ENCODE measurements at regions not wholly inside any gene's neighbourhood (a gene's known extent, or its start where the extent isn't known, plus 50 kb on each side); places are given as distances from the start of the nearest gene placed in this dataset.

DNA sequence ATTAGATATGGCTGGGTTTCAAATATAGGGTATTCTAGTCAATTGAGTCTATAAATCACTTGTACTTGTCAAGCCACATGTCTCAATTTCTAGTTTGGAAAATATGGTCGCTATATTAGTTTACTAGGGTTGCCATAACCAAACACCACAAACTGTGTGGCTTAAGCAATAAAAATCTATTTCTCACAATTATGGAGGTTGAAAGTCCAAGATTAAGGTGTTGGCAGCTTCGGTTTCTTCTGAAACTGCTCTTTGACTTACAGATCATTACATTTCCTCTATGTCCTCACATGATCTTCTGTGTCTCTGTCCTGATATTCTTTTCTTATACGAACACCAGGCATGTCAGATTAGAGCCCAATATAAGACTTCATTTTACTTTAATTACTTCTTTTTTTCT, 55.8 kb upstream of the BASP1 start:
- Histone ChIP-seq H3K9ac (replicated peaks; ENCODE audit: extremely low read depth, insufficient read depth, low read length) (no peak overlapping the region), H3K4me1 (ENCODE audit: control insufficient read depth, extremely low read depth, insufficient read depth, low read length) (peaks cover 7% of the 10 kb centered on the region), H3K79me2 (ENCODE audit: control insufficient read depth, insufficient read depth, low read length) (no peaks in the 10 kb centered on the region), H2AFZ (ENCODE audit: low read depth, low read length) (no peak overlapping the region), H4K20me1 (replicated peaks; ENCODE audit: control insufficient read depth, extremely low read depth, insufficient read depth, low read length) (no peaks in the 10 kb centered on the region), H3K9me1 (replicated peaks; ENCODE audit: control insufficient read depth, extremely low read depth, insufficient read depth, low read length) (no peaks in the 10 kb centered on the region), H3K4me2 (ENCODE audit: insufficient read depth, low read length) (no peak overlapping the region), H3K36me3 (ENCODE audit: control insufficient read depth in 2 of 2, extremely low read depth in 1 of 2, insufficient read depth in 2 of 2, low read length in 2 of 2) (no peaks in the 10 kb centered on the region), H3K27ac (ENCODE audit: insufficient read depth, low read depth, low read length) (no peak overlapping the region), H3K4me3 (replicated peaks in 1 of 3; ENCODE audit: insufficient read depth in 1 of 3, low read depth in 1 of 3, low read length in 3 of 3) (no peak overlapping the region), H3K9me3 (replicated peaks; ENCODE audit: control insufficient read depth, insufficient read depth, low read length) (no peaks in the 10 kb centered on the region), H3K27me3 (ENCODE audit: control insufficient read depth in 2 of 2, insufficient read depth in 2 of 2, low read length in 2 of 2) (no peaks in the 10 kb centered on the region)
- DNase-seq (ENCODE audit: low read depth, low spot score): no peak
- ChIA-PET POLR2A (no interaction called here), CTCF (no interaction called here)
- dilution Hi-C loops (cut with MboI; ENCODE audit: extremely low pct_ligation_motif_present, low sequenced_read_pairs) (no loop called here), intact Hi-C loops (cut with micrococcal nuclease) (no loop called here)
- BruUV-seq (replicated peaks): no TSS peak
- no peak for FAIRE-seq
- TF ChIP-seq POLR2A (IDR thresholded peaks at IDR 0.05; ENCODE audit: low read depth, low read length) (no peak), MYC (IDR thresholded peaks at IDR 0.05; ENCODE audit: low read depth, low read length) (no peak), JUN (IDR thresholded peaks at IDR 0.05; ENCODE audit: borderline replicate concordance, insufficient read depth, insufficient read length, low read depth) (no peak), FOS (IDR thresholded peaks at IDR 0.05; ENCODE audit: borderline replicate concordance, insufficient read depth, low read length) (no peak), POLR2AphosphoS5 (IDR thresholded peaks at IDR 0.05; ENCODE audit: insufficient read depth, low read depth, low read length) (no peak), EZH2 (IDR thresholded peaks at IDR 0.05; ENCODE audit: borderline replicate concordance, low read depth, low read length, severe bottlenecking) (no peak), GATA2 (IDR thresholded peaks at IDR 0.05; ENCODE audit: insufficient read depth, insufficient read length, low read depth, low read length) (no peak)
- TF ChIP-seq, protein P1, sequence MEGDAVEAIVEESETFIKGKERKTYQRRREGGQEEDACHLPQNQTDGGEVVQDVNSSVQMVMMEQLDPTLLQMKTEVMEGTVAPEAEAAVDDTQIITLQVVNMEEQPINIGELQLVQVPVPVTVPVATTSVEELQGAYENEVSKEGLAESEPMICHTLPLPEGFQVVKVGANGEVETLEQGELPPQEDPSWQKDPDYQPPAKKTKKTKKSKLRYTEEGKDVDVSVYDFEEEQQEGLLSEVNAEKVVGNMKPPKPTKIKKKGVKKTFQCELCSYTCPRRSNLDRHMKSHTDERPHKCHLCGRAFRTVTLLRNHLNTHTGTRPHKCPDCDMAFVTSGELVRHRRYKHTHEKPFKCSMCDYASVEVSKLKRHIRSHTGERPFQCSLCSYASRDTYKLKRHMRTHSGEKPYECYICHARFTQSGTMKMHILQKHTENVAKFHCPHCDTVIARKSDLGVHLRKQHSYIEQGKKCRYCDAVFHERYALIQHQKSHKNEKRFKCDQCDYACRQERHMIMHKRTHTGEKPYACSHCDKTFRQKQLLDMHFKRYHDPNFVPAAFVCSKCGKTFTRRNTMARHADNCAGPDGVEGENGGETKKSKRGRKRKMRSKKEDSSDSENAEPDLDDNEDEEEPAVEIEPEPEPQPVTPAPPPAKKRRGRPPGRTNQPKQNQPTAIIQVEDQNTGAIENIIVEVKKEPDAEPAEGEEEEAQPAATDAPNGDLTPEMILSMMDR (IDR thresholded peaks at IDR 0.05; ENCODE audit: extremely low read depth in 1 of 2, insufficient read depth in 1 of 2, low read depth in 1 of 2, low read length in 2 of 2): no peak
- TF ChIP-seq, protein P2, sequence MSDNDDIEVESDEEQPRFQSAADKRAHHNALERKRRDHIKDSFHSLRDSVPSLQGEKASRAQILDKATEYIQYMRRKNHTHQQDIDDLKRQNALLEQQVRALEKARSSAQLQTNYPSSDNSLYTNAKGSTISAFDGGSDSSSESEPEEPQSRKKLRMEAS (IDR thresholded peaks at IDR 0.05; ENCODE audit: insufficient read depth, insufficient read length): no peak

Data from endothelial cell of umbilical vein (primary cell).